Suprapubic skin (tissue), 4 donors: ENCODE measurements at regions not wholly inside any gene's neighbourhood (a gene's known extent, or its start where the extent isn't known, plus 50 kb on each side); places are given as distances from the start of the nearest gene placed in this dataset.

ENCODE experiments used
- DNase-seq, 2 donors: peaks; one replicate each; pipeline ENCODE4 v3.0.0-alpha.2; 2019; ENCODE audit warnings: low spot score in 2 of 2
- H3K27ac ChIP-seq: fragments of 200-600 bp; sonication (generic); one replicate; pipeline ENCODE4 v1.5.1; 2019
- H3K27me3 ChIP-seq: fragments of 200-600 bp; sonication (generic); one replicate; pipeline ENCODE4 v1.5.1; 2019
- H3K36me3 ChIP-seq: fragments of 200-600 bp; sonication (generic); one replicate; pipeline ENCODE4 v1.5.1; 2019
- H3K4me1 ChIP-seq: fragments of 200-600 bp; sonication (generic); one replicate; pipeline ENCODE4 v1.5.1; 2019
- H3K4me3 ChIP-seq: fragments of 200-600 bp; sonication (generic); one replicate; pipeline ENCODE4 v1.5.1; 2019; ENCODE audit warnings: mild to moderate bottlenecking
- H3K9me3 ChIP-seq: fragments of 200-600 bp; sonication (generic); one replicate; pipeline ENCODE4 v1.5.1; 2019
- EP300 ChIP-seq: sonication (generic); formaldehyde crosslinking; IDR thresholded peaks from one replicate; pipeline ENCODE4 v1.6.1; 2017; ENCODE audit warnings: antibody characterized with exemption
- POLR2A ChIP-seq, 2 donors: fragments of 450-650 bp; IDR thresholded peaks; one replicate each; pipeline ENCODE4 v1.6.1; 2017; ENCODE audit warnings: antibody characterized with exemption in 2 of 2, mild to moderate bottlenecking in 2 of 2, moderate library complexity in 2 of 2
- POLR2AphosphoS5 ChIP-seq, 3 donors: sonication (generic); formaldehyde crosslinking; IDR thresholded peaks; one replicate each; pipeline ENCODE4 v1.6.1; 2017; ENCODE audit warnings: antibody characterized with exemption in 3 of 3
- WGBS: methylation state at CpG from one replicate; pipeline ENCODE4 v1.1.5; 2018; 5-methylcytosine and 5-hydroxymethylcytosine counted together
- TF ChIP-seq, protein P1 (sequence below), 2 donors: fragments of 200-600 bp in 1 of 2; fragments of 450-650 bp in 1 of 2; sonication (generic) in 1 of 2; IDR thresholded peaks; one replicate each; pipeline ENCODE4 v1.5.1; 2016 to 2019; ENCODE audit warnings: antibody characterized with exemption in 2 of 2, mild to moderate bottlenecking in 1 of 2, moderate library complexity in 1 of 2

DNA sequence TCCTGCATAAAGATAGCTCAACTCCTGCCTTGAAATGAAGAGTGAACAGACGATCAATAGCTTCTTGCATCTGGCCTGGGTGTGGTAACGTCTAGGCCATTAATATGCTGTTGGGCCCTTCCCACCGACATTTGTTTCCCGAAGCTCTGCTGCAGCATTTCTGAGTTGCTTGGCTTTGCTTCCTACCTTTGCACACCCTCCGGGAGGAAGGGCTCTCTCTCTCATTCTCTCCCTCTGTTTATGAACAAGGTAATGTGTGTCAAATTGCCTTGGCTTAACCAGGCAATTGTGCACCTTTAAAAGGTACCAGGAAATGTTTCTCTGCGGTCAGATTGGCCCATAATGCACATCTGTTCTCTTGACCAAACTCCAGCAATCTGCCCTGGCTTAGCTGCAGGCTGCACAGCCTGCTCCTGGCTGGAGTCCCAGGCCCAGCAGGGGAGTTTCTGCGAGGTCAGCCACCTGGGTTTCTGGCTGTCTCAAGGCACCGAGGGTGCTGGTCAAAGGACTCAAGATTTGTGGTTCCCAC, 223.7 kb downstream of the SNX10 start:
- no peak for DNase-seq
- Histone ChIP-seq H3K9me3 (no peaks in the 10 kb centered on the region), H3K4me3 (no peak overlapping the region), H3K36me3 (no peaks in the 10 kb centered on the region), H3K4me1 (no peaks in the 10 kb centered on the region), H3K27me3 (peaks cover 4% of the 10 kb centered on the region), H3K27ac (no peak overlapping the region)
- WGBS: 42% methylated on average over 8 of the region's 8 CpGs
- TF ChIP-seq, protein P1, sequence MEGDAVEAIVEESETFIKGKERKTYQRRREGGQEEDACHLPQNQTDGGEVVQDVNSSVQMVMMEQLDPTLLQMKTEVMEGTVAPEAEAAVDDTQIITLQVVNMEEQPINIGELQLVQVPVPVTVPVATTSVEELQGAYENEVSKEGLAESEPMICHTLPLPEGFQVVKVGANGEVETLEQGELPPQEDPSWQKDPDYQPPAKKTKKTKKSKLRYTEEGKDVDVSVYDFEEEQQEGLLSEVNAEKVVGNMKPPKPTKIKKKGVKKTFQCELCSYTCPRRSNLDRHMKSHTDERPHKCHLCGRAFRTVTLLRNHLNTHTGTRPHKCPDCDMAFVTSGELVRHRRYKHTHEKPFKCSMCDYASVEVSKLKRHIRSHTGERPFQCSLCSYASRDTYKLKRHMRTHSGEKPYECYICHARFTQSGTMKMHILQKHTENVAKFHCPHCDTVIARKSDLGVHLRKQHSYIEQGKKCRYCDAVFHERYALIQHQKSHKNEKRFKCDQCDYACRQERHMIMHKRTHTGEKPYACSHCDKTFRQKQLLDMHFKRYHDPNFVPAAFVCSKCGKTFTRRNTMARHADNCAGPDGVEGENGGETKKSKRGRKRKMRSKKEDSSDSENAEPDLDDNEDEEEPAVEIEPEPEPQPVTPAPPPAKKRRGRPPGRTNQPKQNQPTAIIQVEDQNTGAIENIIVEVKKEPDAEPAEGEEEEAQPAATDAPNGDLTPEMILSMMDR (IDR thresholded peaks at IDR 0.05): no peak
- no peak for TF ChIP-seq POLR2A (IDR thresholded peaks at IDR 0.05)
- TF ChIP-seq EP300: no peak
- no peak for TF ChIP-seq POLR2AphosphoS5 (IDR thresholded peaks at IDR 0.05)

DNA sequence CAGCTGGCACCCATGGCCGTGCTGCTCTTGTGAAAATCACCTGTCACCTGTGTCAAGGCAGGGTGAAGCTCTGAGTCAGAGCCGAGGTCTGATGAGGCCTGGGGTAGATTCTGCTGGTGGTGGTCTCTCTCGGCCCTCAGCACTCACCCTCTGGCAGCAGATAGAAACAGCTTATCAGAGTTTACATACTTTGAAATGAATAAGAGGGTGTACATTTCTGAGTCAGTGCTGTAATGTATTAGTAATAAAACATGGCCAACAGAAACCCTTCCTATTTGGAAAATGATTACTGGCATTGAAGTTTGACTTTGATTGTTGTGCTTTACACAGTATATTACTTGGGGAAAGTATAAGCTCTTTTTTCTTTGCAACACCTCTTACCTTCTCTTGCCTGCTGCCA, 228.8 kb downstream of the SNX10 start:
- H3K9me3 ChIP-seq: no peaks in the 10 kb centered on the region
- H3K27ac ChIP-seq: no peak overlapping the region
- H3K4me3 ChIP-seq: no peak overlapping the region
- no peak for DNase-seq
- WGBS: 76% methylated on average over 3 of the region's 3 CpGs
- TF ChIP-seq POLR2A (IDR thresholded peaks at IDR 0.05): no peak
- no peak for TF ChIP-seq EP300
- TF ChIP-seq POLR2AphosphoS5 (IDR thresholded peaks at IDR 0.05): no peak
- TF ChIP-seq, protein P1 (IDR thresholded peaks at IDR 0.05): no peak
- no peaks in the 10 kb centered on the region for H3K36me3 ChIP-seq
- no peaks in the 10 kb centered on the region for H3K4me1 ChIP-seq
- peaks cover 4% of the 10 kb centered on the region for H3K27me3 ChIP-seq

GRCh38 chr7:26522633-26523032, 231.0 kb downstream of the SNX10 start:
- H3K27ac ChIP-seq: no peak overlapping the region
- no peak for TF ChIP-seq POLR2A (IDR thresholded peaks at IDR 0.05)
- H3K4me3 ChIP-seq: no peak overlapping the region
- H3K4me1 ChIP-seq: no peaks in the 10 kb centered on the region
- no peaks in the 10 kb centered on the region for H3K36me3 ChIP-seq
- no peaks in the 10 kb centered on the region for H3K9me3 ChIP-seq
- peaks cover 4% of the 10 kb centered on the region for H3K27me3 ChIP-seq
- 89% methylated on average over 1 of the region's 1 CpG for WGBS
- DNase-seq: no peak

GRCh38 chr7:26525398-26526264, 234.0 kb downstream of the SNX10 start:
- Histone ChIP-seq H3K27me3 (no peaks in the 10 kb centered on the region), H3K36me3 (no peaks in the 10 kb centered on the region), H3K4me1 (no peaks in the 10 kb centered on the region), H3K9me3 (no peaks in the 10 kb centered on the region), H3K4me3 (no peak overlapping the region), H3K27ac (no peak overlapping the region)
- TF ChIP-seq POLR2A (IDR thresholded peaks at IDR 0.05): no peak
- no peak for TF ChIP-seq POLR2AphosphoS5 (IDR thresholded peaks at IDR 0.05)
- TF ChIP-seq, protein P1 (IDR thresholded peaks at IDR 0.05): no peak
- no peak for TF ChIP-seq EP300
- DNase-seq: no peak
- WGBS: 80% methylated on average over 16 of the region's 16 CpGs

- no peaks in the 10 kb centered on the region for H3K4me1 ChIP-seq
- 42% methylated on average over 4 of the region's 4 CpGs for WGBS
- H3K4me3 ChIP-seq: no peak overlapping the region
- no peak for DNase-seq
- no peaks in the 10 kb centered on the region for H3K36me3 ChIP-seq
- TF ChIP-seq POLR2A (IDR thresholded peaks at IDR 0.05) (no peak), EP300 (no peak), POLR2AphosphoS5 (IDR thresholded peaks at IDR 0.05) (no peak)
- TF ChIP-seq, protein P1 (IDR thresholded peaks at IDR 0.05): no peak
- no peak overlapping the region for H3K27ac ChIP-seq
- no peaks in the 10 kb centered on the region for H3K9me3 ChIP-seq
- H3K27me3 ChIP-seq: peaks cover 4% of the 10 kb centered on the region
Measured at GRCh38 chr7:26526265-26526587, 234.6 kb downstream of the SNX10 start.
